SK-N-MC (cell line): ENCODE measurements at regions not wholly inside any gene's neighbourhood (a gene's known extent, or its start where the extent isn't known, plus 50 kb on each side); places are given as distances from the start of the nearest gene placed in this dataset.
"Not testable (repeated sequence)": the region's sequence is repeated elsewhere in the genome, so short reads cannot be mapped to it uniquely, and the experiment has no call there.

Experiments
- DNase-seq: peaks from one replicate; pipeline ENCODE4 v3.0.0-alpha.2; 2011; ENCODE audit warnings: low read depth, low spot score
- H3K27ac ChIP-seq: fragments of 200-600 bp; sonication (generic); 2 replicates; pipeline ENCODE4 v1.5.1; 2016; ENCODE audit warnings: mixed run types
- H3K36me3 ChIP-seq: fragments of 200-600 bp; sonication (generic); 2 replicates; pipeline ENCODE4 v1.6.1; 2017; ENCODE audit warnings: antibody characterized with exemption, low read length, mixed read lengths; ENCODE audit not compliant: insufficient read depth
- H3K4me3 ChIP-seq: fragments of 200-600 bp; sonication (generic); 2 replicates; pipeline ENCODE4 v1.5.1; 2016
- H3K9ac ChIP-seq: fragments of 200-600 bp; sonication (generic); 2 replicates; pipeline ENCODE4 v1.8.0; 2017; ENCODE audit warnings: mixed run types, mixed read lengths; ENCODE audit not compliant: insufficient read length
- H3K9me3 ChIP-seq: fragments of 200-600 bp; sonication (generic); 2 replicates; pipeline ENCODE4 v1.6.1; 2017; ENCODE audit warnings: low read depth, mild to moderate bottlenecking, antibody characterized with exemption, low read length, moderate library complexity, mixed read lengths
- EZH2 ChIP-seq: fragments of 200-600 bp; sonication (generic); IDR thresholded peaks from one replicate; pipeline ENCODE4 v1.6.1; 2017; ENCODE audit warnings: antibody characterized with exemption
- FOXP2 ChIP-seq: optimal IDR thresholded peaks from 2 replicates; pipeline ENCODE3; 2011; ENCODE audit warnings: mild to moderate bottlenecking, moderate library complexity; ENCODE audit not compliant: insufficient read depth; ENCODE audit errors: extremely low read length, control extremely low read depth
- POLR2AphosphoS5 ChIP-seq: IDR thresholded peaks from 2 replicates; pipeline ENCODE4 v1.6.1; 2012; ENCODE audit warnings: mild to moderate bottlenecking, low read depth, low read length, borderline replicate concordance

- H3K27ac ChIP-seq = no peak overlapping the region
- H3K36me3 ChIP-seq = no peaks in the 10 kb centered on the region
- H3K9me3 ChIP-seq = no peaks in the 10 kb centered on the region
- H3K9ac ChIP-seq = no peak overlapping the region
- TF ChIP-seq FOXP2 (no peak), POLR2AphosphoS5 (no peak), EZH2 (no peak)
- H3K4me3 ChIP-seq = no peak overlapping the region
- DNase-seq = no peak
Observed at GRCh38 chr5:163312598-163312997, 124.8 kb upstream of the CCNG1 start.

GRCh38 chr5:163313049-163313448 is 124.3 kb upstream of the CCNG1 start:
- not testable (repeated sequence) for H3K27ac ChIP-seq, H3K9ac ChIP-seq, H3K9me3 ChIP-seq, H3K4me3 ChIP-seq, H3K36me3 ChIP-seq, DNase-seq

- H3K9ac ChIP-seq, H3K9me3 ChIP-seq, H3K27ac ChIP-seq, DNase-seq, H3K4me3 ChIP-seq, H3K36me3 ChIP-seq: not testable (repeated sequence)
Observed at GRCh38 chr5:163316374-163316773, 121.0 kb upstream of the CCNG1 start.

GRCh38 chr5:163318707-163319106 is 118.7 kb upstream of the CCNG1 start:
- H3K4me3 ChIP-seq = no peak overlapping the region
- TF ChIP-seq POLR2AphosphoS5 (no peak), FOXP2 (no peak), EZH2 (no peak)
- no peak for DNase-seq
- no peaks in the 10 kb centered on the region for H3K9me3 ChIP-seq
- H3K9ac ChIP-seq = no peak overlapping the region
- no peak overlapping the region for H3K27ac ChIP-seq
- no peaks in the 10 kb centered on the region for H3K36me3 ChIP-seq

- peak; percentile 63 for DNase-seq
- no peaks in the 10 kb centered on the region for H3K36me3 ChIP-seq
- no peak overlapping the region for H3K9ac ChIP-seq
- no peaks in the 10 kb centered on the region for H3K9me3 ChIP-seq
- H3K4me3 ChIP-seq = no peak overlapping the region
- no peak for TF ChIP-seq EZH2
- peak; percentile 39; the same call in 1 of the 2 replicates for TF ChIP-seq POLR2AphosphoS5
- no peak overlapping the region for H3K27ac ChIP-seq
Observed at GRCh38 chr5:163321511-163321910, 115.9 kb upstream of the CCNG1 start.

GRCh38 chr5:163330723-163331668 is 106.4 kb upstream of the CCNG1 start:
- Histone ChIP-seq H3K4me3 (no peak overlapping the region), H3K9me3 (no peaks in the 10 kb centered on the region), H3K9ac (no peak overlapping the region), H3K36me3 (no peaks in the 10 kb centered on the region), H3K27ac (no peak overlapping the region)
- no peak for DNase-seq
- TF ChIP-seq FOXP2 = no peak
- TF ChIP-seq EZH2 = no peak
- no peak for TF ChIP-seq POLR2AphosphoS5

- H3K27ac ChIP-seq = not testable (repeated sequence)
Observed at GRCh38 chr5:163336074-163336473, 101.3 kb upstream of the CCNG1 start.

GRCh38 chr5:163339148-163339547 is 98.2 kb upstream of the CCNG1 start:
- no peak overlapping the region for H3K4me3 ChIP-seq
- TF ChIP-seq FOXP2 (no peak), POLR2AphosphoS5 (no peak), EZH2 (no peak)
- DNase-seq = no peak
- H3K9ac ChIP-seq = no peak overlapping the region
- no peak overlapping the region for H3K27ac ChIP-seq
- no peaks in the 10 kb centered on the region for H3K36me3 ChIP-seq
- no peaks in the 10 kb centered on the region for H3K9me3 ChIP-seq

More at GRCh38 chr5:163336074-163336473, 101.3 kb upstream of the CCNG1 start:
- not testable (repeated sequence) for H3K4me3 ChIP-seq, DNase-seq, H3K9me3 ChIP-seq, H3K36me3 ChIP-seq, H3K9ac ChIP-seq

- H3K27ac ChIP-seq, H3K9me3 ChIP-seq, H3K4me3 ChIP-seq, DNase-seq, H3K9ac ChIP-seq, H3K36me3 ChIP-seq: not testable (repeated sequence)
Observed at GRCh38 chr5:163340378-163340777, 97.0 kb upstream of the CCNG1 start.
